Stomach (tissue), 4 donors: ENCODE measurements at regions not wholly inside any gene's neighbourhood (a gene's known extent, or its start where the extent isn't known, plus 50 kb on each side); places are given as distances from the start of the nearest gene placed in this dataset.

Source experiments
- CTCF ChIP-seq, 7 experiments: fragments of 450-650 bp in 4 of 7; fragments of 200-600 bp in 3 of 7; sonication (generic) in 3 of 7; IDR thresholded peaks; one replicate each; pipeline ENCODE4 v1.5.1; 2016 to 2019; ENCODE audit warnings: antibody characterized with exemption in 7 of 7, control low read depth in 2 of 7, mild to moderate bottlenecking in 1 of 7
- POLR2A ChIP-seq, 4 donors: fragments of 450-650 bp; IDR thresholded peaks; one replicate each; pipeline ENCODE4 v1.6.1; 2016; ENCODE audit warnings: antibody characterized with exemption in 4 of 4, control low read depth in 2 of 4, mild to moderate bottlenecking in 1 of 4, moderate library complexity in 1 of 4
- POLR2AphosphoS5 ChIP-seq, 3 donors: sonication (generic); formaldehyde crosslinking; IDR thresholded peaks; one replicate each; pipeline ENCODE4 v1.6.1; 2016; ENCODE audit warnings: antibody characterized with exemption in 3 of 3

- TF ChIP-seq CTCF (IDR thresholded peaks at IDR 0.05) (no peak), POLR2AphosphoS5 (IDR thresholded peaks at IDR 0.05) (no peak), POLR2A (IDR thresholded peaks at IDR 0.05) (no peak)
These were observed 190.9 kb downstream of the RPS24 start for GRCh38 chr10:78224602-78225001.
